SK-N-SH treated with all-trans-retinoic acid at 6 μM for 48 hours (cell line): ENCODE measurements at regions not wholly inside any gene's neighbourhood (a gene's known extent, or its start where the extent isn't known, plus 50 kb on each side); places are given as distances from the start of the nearest gene placed in this dataset.

Source experiments
- ATAC-seq: fragments of 200-7000 bp; cut with Tn5 transposase; 3 replicates; pipeline ENCODE4 v1.9.1; 2020; ENCODE audit warnings: mild to moderate bottlenecking, moderate library complexity
- ARNTL ChIP-seq: fragments of 450-650 bp; formaldehyde crosslinking; IDR thresholded peaks from 2 replicates; pipeline ENCODE4 v1.5.0; 2020; ENCODE audit warnings: low read depth, mild to moderate bottlenecking, moderate library complexity, borderline replicate concordance
- BACH2 ChIP-seq: fragments of 250-450 bp; sonication (Bioruptor Pico); IDR thresholded peaks from 2 replicates; pipeline ENCODE4 v1.9.0; 2021; ENCODE audit warnings: mild to moderate bottlenecking, borderline replicate concordance
- CREB5 ChIP-seq: fragments of 250-450 bp; sonication (Bioruptor Pico); IDR thresholded peaks from 2 replicates; pipeline ENCODE4 v1.5.1; 2020; ENCODE audit warnings: low read depth, mild to moderate bottlenecking, moderate library complexity
- CSDC2 ChIP-seq: fragments of 250-450 bp; sonication (Bioruptor Pico); IDR thresholded peaks from 2 replicates; pipeline ENCODE4 v1.5.0; 2020; ENCODE audit warnings: mild to moderate bottlenecking, moderate library complexity
- CSRNP3 ChIP-seq: fragments of 250-450 bp; sonication (Bioruptor Pico); IDR thresholded peaks from 2 replicates; pipeline ENCODE4 v1.5.1; 2021; ENCODE audit warnings: mild to moderate bottlenecking, moderate library complexity
- ESRRG ChIP-seq: fragments of 250-450 bp; sonication (Bioruptor Pico); IDR thresholded peaks from 2 replicates; pipeline ENCODE4 v1.6.1; 2021; ENCODE audit warnings: mild to moderate bottlenecking
- GLIS3 ChIP-seq: fragments of 250-450 bp; sonication (Bioruptor Pico); IDR thresholded peaks from 2 replicates; pipeline ENCODE4 v1.5.0; 2020; ENCODE audit warnings: mild to moderate bottlenecking, moderate library complexity
- ISL1 ChIP-seq: fragments of 250-450 bp; sonication (Bioruptor Pico); IDR thresholded peaks from 2 replicates; pipeline ENCODE4 v2.1.2; 2022; ENCODE audit warnings: mild to moderate bottlenecking, moderate library complexity
- OSR1 ChIP-seq: fragments of 250-450 bp; sonication (Bioruptor Pico); IDR thresholded peaks from 2 replicates; pipeline ENCODE4 v1.8.0; 2022; ENCODE audit warnings: moderate library complexity, mild to moderate bottlenecking, inconsistent platforms
- POU6F1 ChIP-seq: fragments of 250-450 bp; sonication (Bioruptor Pico); IDR thresholded peaks from 2 replicates; pipeline ENCODE4 v1.8.0; 2021; ENCODE audit warnings: low read depth, mild to moderate bottlenecking, moderate library complexity, borderline replicate concordance
- PPARA ChIP-seq: fragments of 250-450 bp; sonication (Bioruptor Pico); IDR thresholded peaks from 2 replicates; pipeline ENCODE4 v1.5.0; 2020; ENCODE audit warnings: mild to moderate bottlenecking, borderline replicate concordance
- RARB ChIP-seq: fragments of 250-450 bp; sonication (Bioruptor Pico); IDR thresholded peaks from 2 replicates; pipeline ENCODE4 v1.8.0; 2021; ENCODE audit warnings: mild to moderate bottlenecking, moderate library complexity
- TCF4 ChIP-seq: fragments of 250-450 bp; sonication (Bioruptor Pico); IDR thresholded peaks from 2 replicates; pipeline ENCODE4 v1.8.0; 2021; ENCODE audit warnings: mild to moderate bottlenecking, moderate library complexity, borderline replicate concordance
- TOX ChIP-seq: fragments of 250-450 bp; sonication (Bioruptor Pico); IDR thresholded peaks from 2 replicates; pipeline ENCODE4 v1.8.0; 2021; ENCODE audit warnings: mild to moderate bottlenecking, moderate library complexity, borderline replicate concordance
- ZC3H10 ChIP-seq: fragments of 250-450 bp; sonication (Bioruptor Pico); IDR thresholded peaks from 2 replicates; pipeline ENCODE4 v1.5.1; 2021; ENCODE audit warnings: mild to moderate bottlenecking, moderate library complexity
- ZFP3 ChIP-seq: fragments of 250-450 bp; sonication (Bioruptor Pico); IDR thresholded peaks from 2 replicates; pipeline ENCODE4 v1.5.0; 2020; ENCODE audit warnings: mild to moderate bottlenecking, moderate library complexity
- ZFP30 ChIP-seq: fragments of 450-650 bp; formaldehyde crosslinking; IDR thresholded peaks from 2 replicates; pipeline ENCODE4 v1.5.0; 2022; ENCODE audit warnings: mild to moderate bottlenecking, moderate library complexity
- ZNF565 ChIP-seq: fragments of 450-650 bp; formaldehyde crosslinking; conservative IDR thresholded peaks from 2 replicates; pipeline ENCODE4 v1.5.0; 2020; ENCODE audit warnings: low read depth, mild to moderate bottlenecking, moderate library complexity
- ZNF70 ChIP-seq: fragments of 450-650 bp; formaldehyde crosslinking; IDR thresholded peaks from 2 replicates; pipeline ENCODE4 v1.5.0; 2020; ENCODE audit warnings: mild to moderate bottlenecking, moderate library complexity
- ZNF8 ChIP-seq: fragments of 450-650 bp; formaldehyde crosslinking; IDR thresholded peaks from 2 replicates; pipeline ENCODE4 v1.5.0; 2020; ENCODE audit warnings: mild to moderate bottlenecking, moderate library complexity
- TF ChIP-seq, protein P1 (sequence below): fragments of 250-450 bp; sonication (Bioruptor Pico); IDR thresholded peaks from 2 replicates; pipeline ENCODE4 v1.8.0; 2020; ENCODE audit warnings: mild to moderate bottlenecking, moderate library complexity, borderline replicate concordance
- TF ChIP-seq, protein P2 (sequence below): fragments of 250-450 bp; sonication (Bioruptor Pico); IDR thresholded peaks from 2 replicates; pipeline ENCODE4 v1.5.0; 2020; ENCODE audit warnings: mild to moderate bottlenecking, moderate library complexity

DNA sequence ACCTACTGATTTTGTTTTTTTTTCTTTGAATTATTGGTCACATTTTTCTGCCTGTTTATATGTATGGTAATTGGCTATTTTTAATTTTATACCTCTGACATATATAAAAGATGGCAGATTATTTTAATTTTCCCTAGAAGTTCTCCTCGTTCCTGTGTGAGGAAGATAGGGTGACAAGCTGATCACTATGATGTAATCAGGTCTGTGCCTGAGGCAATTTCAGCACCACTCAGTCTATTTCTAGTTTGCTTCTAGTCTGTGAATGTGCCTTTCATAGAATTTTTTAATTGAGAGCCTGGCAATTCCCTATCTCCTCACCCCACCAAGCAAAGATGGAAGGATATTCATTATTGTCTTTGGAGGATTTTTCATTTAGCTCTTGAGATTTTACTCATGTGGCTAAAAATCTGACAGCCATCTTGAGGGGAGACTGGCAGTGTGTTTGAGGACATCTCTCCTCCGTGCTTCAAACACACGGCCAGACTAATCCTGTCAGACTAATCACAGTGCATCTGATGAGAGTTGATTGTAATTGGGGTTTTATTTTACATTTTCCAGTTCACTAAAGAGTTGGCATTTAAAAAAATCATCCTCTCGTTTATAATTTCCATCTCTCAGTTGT lies 500.3 kb downstream of the TRIML1 start:
- TF ChIP-seq ZFP30 (CRISPR knock-in tag), result no peak
- no peak for TF ChIP-seq CSDC2
- no peak for TF ChIP-seq ZNF70 (CRISPR knock-in tag)
- TF ChIP-seq, protein P1, sequence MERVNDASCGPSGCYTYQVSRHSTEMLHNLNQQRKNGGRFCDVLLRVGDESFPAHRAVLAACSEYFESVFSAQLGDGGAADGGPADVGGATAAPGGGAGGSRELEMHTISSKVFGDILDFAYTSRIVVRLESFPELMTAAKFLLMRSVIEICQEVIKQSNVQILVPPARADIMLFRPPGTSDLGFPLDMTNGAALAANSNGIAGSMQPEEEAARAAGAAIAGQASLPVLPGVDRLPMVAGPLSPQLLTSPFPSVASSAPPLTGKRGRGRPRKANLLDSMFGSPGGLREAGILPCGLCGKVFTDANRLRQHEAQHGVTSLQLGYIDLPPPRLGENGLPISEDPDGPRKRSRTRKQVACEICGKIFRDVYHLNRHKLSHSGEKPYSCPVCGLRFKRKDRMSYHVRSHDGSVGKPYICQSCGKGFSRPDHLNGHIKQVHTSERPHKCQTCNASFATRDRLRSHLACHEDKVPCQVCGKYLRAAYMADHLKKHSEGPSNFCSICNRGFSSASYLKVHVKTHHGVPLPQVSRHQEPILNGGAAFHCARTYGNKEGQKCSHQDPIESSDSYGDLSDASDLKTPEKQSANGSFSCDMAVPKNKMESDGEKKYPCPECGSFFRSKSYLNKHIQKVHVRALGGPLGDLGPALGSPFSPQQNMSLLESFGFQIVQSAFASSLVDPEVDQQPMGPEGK, result no peak
- TF ChIP-seq ZFP3 (CRISPR knock-in tag), result no peak
- TF ChIP-seq ZNF565 (CRISPR knock-in tag), result no peak
- no peak for TF ChIP-seq ARNTL
- TF ChIP-seq TOX, result no peak
- TF ChIP-seq ZNF8 (CRISPR knock-in tag), result no peak
- no peak for TF ChIP-seq CSRNP3 (CRISPR knock-in tag)
- TF ChIP-seq POU6F1 (CRISPR knock-in tag), result no peak
- ATAC-seq, result no peak

- no peak for TF ChIP-seq ZNF8 (CRISPR knock-in tag)
- TF ChIP-seq ZNF70 (CRISPR knock-in tag), result no peak
- no peak for TF ChIP-seq CSDC2
- no peak for TF ChIP-seq ARNTL
- TF ChIP-seq TCF4 (CRISPR knock-in tag), result no peak
- TF ChIP-seq POU6F1 (CRISPR knock-in tag), result no peak
- TF ChIP-seq, protein P2, sequence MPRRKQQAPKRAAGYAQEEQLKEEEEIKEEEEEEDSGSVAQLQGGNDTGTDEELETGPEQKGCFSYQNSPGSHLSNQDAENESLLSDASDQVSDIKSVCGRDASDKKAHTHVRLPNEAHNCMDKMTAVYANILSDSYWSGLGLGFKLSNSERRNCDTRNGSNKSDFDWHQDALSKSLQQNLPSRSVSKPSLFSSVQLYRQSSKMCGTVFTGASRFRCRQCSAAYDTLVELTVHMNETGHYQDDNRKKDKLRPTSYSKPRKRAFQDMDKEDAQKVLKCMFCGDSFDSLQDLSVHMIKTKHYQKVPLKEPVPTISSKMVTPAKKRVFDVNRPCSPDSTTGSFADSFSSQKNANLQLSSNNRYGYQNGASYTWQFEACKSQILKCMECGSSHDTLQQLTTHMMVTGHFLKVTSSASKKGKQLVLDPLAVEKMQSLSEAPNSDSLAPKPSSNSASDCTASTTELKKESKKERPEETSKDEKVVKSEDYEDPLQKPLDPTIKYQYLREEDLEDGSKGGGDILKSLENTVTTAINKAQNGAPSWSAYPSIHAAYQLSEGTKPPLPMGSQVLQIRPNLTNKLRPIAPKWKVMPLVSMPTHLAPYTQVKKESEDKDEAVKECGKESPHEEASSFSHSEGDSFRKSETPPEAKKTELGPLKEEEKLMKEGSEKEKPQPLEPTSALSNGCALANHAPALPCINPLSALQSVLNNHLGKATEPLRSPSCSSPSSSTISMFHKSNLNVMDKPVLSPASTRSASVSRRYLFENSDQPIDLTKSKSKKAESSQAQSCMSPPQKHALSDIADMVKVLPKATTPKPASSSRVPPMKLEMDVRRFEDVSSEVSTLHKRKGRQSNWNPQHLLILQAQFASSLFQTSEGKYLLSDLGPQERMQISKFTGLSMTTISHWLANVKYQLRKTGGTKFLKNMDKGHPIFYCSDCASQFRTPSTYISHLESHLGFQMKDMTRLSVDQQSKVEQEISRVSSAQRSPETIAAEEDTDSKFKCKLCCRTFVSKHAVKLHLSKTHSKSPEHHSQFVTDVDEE, result no peak
- no peak for ATAC-seq
Measured at GRCh38 chr4:188647820-188648370, 508.7 kb downstream of the TRIML1 start.

DNA sequence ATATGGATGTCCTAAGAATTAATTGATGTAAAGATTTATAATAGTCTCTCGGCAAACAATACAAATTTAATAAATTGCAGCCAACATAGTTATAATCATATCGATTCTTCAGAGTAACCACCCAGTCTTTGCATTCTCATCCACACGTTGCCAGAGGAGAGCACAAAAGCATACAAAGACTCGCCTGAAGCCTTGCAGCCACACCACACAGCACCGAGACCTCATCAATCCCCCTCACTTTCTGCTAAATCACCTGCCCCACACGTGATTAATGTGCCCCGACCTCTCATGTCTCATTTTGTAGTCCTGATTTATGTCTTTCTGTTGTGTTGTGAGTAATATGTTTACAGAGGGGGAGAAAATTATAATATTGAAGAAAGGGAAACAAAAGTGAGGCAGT lies 510.4 kb downstream of the TRIML1 start:
- no peak for TF ChIP-seq ZFP30 (CRISPR knock-in tag)
- no peak for TF ChIP-seq BACH2 (CRISPR knock-in tag)
- no peak for TF ChIP-seq ZNF70 (CRISPR knock-in tag)
- no peak for TF ChIP-seq ZC3H10 (CRISPR knock-in tag)
- TF ChIP-seq, protein P2, result no peak
- no peak for TF ChIP-seq OSR1 (CRISPR knock-in tag)
- TF ChIP-seq CREB5 (CRISPR knock-in tag), result no peak
- no peak for TF ChIP-seq ZNF8 (CRISPR knock-in tag)
- TF ChIP-seq GLIS3 (CRISPR knock-in tag), result no peak
- TF ChIP-seq ZNF565 (CRISPR knock-in tag), result no peak
- no peak for TF ChIP-seq ARNTL
- no peak for TF ChIP-seq ISL1 (CRISPR knock-in tag)
- no peak for TF ChIP-seq RARB
- TF ChIP-seq PPARA (CRISPR knock-in tag), result no peak
- TF ChIP-seq CSDC2, result no peak
- no peak for TF ChIP-seq ESRRG (CRISPR knock-in tag)
- no peak for ATAC-seq
